Peyer's patch (tissue), 4 donors: ENCODE measurements at regions not wholly inside any gene's neighbourhood (a gene's known extent, or its start where the extent isn't known, plus 50 kb on each side); places are given as distances from the start of the nearest gene placed in this dataset.

Experiments
- CTCF ChIP-seq, 6 experiments: fragments of 450-650 bp in 4 of 6; fragments of 200-600 bp in 2 of 6; sonication (generic) in 1 of 6; IDR thresholded peaks; one replicate each; pipeline ENCODE4 v1.5.1; 2017 to 2019; ENCODE audit warnings: antibody characterized with exemption in 6 of 6, mild to moderate bottlenecking in 3 of 6, moderate library complexity in 1 of 6
- POLR2A ChIP-seq, 2 donors: fragments of 450-650 bp; IDR thresholded peaks; one replicate each; pipeline ENCODE4 v1.5.1; 2017; ENCODE audit warnings: antibody characterized with exemption in 2 of 2, mild to moderate bottlenecking in 2 of 2, moderate library complexity in 2 of 2

- TF ChIP-seq CTCF (IDR thresholded peaks at IDR 0.05) (no peak), POLR2A (IDR thresholded peaks at IDR 0.05) (no peak)
Measured at GRCh38 chr5:126101901-126102300, 321.3 kb upstream of the GRAMD2B start.
